GM19193 (cell line): ENCODE measurements at regions not wholly inside any gene's neighbourhood (a gene's known extent, or its start where the extent isn't known, plus 50 kb on each side); places are given as distances from the start of the nearest gene placed in this dataset.

Experiments
- POLR2A ChIP-seq: IDR thresholded peaks from 4 replicates; pipeline ENCODE4 v1.6.1; 2011; ENCODE audit not compliant: insufficient read depth, insufficient read length; ENCODE audit errors: extremely low read depth

DNA sequence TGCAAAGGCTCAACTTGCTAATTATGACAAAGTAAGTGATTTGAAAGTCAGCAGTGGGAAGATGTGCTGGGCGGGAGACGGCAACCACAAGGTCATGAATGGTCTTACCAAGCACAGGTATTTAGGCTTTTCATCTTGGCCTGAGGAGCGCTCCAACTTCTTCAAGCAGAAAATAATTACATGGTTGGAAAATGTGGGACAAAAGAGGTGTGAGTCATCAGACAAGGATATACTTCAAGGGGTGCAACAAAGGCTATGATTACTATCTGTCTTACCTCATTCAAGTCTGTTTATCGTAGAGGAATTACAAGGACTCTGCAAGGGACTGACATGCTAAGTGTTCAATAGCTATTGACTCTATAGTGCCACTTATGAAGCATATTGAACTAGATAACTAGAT is 2005.7 kb downstream of the MRPL39 start:
- TF ChIP-seq POLR2A: no peak

DNA sequence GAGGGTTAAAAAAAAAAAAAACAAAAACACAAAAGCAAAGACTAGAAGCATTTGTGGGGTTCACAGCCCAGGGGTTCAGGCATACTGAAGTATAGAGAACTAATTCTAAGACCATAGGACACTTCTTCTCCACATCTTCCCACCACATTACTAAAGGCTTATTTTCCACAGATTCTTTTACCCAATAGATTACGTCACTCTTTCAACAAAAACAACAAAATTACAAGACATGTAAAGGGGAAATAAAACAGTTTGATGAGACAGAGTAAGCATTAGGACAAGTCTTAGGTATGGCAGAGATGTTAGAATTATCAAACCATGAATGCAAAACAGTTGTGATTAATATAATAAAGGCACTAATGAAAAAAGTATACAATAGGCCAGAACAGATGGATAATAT is 2013.7 kb downstream of the MRPL39 start:
- no peak for TF ChIP-seq POLR2A

DNA sequence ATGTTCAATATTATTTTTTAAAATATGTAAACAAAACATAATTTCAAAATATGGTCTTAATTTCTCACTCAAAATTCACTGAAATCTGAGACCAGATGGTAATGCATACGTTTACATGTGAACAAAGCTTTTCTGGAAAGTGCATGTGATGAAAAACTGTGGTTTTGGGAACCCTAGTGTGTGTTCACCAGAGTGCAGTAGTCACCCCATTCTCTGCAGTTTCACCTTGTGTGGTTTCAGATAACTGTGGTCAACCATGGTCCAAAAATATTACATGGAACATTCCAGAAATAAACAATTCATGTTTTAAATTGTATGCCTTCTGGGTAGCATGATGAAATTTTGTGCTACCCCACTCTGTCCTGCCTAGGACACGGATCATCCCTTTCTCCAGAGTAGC is 2021.9 kb downstream of the MRPL39 start:
- TF ChIP-seq POLR2A: no peak

DNA sequence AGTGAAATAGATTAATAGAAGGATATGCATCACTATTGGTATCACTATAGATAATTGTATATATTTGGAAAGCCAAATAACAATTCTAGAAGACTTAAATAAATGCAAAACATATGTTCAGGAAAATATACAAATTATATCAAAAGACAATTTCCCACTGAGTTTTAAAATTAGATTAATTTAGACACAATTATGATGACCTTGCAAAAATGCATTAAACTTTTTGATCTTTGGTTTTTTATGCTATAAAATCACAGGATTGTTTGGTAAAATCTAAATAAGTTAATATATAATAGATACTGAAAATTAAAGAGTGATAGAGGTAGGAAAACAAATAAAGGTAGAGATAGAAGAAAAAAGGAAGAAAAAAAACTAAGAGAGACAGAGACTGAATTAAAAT is 2027.7 kb downstream of the MRPL39 start:
- no peak for TF ChIP-seq POLR2A

DNA sequence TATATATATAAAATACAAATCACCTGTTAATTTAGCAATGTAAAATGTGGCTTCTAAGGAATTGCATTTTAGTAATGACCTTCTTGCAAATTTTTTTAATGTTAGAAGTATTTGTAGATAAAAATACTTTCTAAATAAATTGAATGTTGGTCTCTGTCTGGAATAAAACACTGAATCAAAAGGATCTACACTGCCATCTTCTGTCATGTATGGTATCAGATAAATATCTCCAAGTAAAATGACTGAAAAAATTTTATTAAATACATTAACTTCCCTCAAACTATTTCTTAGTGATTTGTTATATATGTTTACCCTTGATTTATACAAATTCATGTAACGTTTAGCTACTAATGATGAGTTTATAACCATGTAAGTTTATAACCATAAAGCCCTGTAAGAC is 2029.3 kb downstream of the MRPL39 start:
- no peak for TF ChIP-seq POLR2A

DNA sequence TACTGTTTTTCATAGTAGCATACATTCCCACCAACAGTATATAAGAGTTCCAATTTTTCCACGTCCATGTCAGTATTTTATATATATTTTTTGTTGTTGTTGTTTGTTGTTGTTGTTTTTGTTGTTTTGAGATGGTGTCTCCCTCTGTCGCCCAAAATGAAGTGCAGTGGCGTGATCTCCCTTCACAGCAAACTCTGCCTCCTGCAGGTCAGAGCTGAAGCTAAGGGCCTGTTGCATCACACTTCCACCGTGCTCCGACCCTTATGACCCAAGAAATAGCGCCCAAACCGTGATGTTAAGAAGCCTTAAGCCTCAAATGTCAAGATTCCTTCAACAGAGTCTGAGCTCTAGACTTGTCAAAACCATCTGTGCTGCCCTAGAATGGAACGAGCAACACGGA is 2032.3 kb downstream of the MRPL39 start:
- TF ChIP-seq POLR2A: no peak

DNA sequence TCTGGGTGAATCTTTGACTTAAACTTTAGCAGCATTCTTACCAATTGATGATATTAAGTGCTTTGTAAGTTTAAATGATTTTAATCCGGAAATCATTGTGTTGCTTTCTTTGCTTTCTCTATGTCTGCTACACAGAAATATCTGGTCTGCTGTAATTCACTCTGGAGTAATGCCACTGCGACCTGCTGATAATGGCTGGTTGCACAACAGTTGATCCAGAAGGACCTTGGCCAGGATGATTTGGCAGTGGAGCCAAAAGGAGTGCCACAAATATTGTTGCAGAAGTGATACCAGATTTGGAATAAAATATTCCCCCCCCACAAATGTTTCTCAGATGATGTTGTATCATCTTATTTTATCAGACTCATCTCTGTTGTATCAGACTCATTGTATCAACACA is 2063.9 kb downstream of the MRPL39 start:
- TF ChIP-seq POLR2A: no peak

DNA sequence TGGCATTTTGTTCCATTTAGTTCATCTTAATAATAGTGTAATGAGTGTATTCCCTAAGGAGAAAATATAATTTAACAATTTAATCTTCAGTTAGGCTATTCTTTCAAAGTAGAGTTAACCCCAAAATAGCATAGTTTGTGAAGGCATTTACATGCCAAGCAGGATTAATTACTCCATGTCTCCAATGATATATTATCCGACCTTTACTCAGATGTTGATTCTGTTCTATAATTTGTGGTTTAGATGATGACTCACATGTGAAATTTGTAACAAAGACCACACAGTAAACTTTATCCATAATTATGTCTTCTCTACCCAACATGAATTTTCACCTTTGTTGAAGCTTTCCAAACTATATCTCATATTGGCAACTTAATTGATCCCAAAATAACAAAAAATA is 2065.2 kb downstream of the MRPL39 start:
- no peak for TF ChIP-seq POLR2A

DNA sequence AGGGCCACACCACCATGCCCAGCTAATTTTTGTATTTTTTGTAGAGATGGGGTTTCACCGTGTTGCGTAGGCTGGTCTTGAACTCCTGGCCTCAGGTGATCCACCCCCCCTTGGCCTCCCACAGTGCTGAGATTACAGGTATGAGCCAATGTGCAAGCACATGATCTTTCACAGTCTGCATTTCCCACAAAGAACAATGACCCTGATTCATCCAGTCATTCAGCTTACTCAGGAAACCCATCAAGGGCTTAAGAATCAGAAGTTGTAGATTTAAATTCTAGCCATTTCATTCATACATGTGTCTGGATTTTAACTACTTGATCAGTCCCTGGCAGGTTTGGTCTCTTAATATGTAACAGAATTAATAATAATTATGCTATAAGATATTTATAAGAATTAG is 2065.7 kb downstream of the MRPL39 start:
- no peak for TF ChIP-seq POLR2A

DNA sequence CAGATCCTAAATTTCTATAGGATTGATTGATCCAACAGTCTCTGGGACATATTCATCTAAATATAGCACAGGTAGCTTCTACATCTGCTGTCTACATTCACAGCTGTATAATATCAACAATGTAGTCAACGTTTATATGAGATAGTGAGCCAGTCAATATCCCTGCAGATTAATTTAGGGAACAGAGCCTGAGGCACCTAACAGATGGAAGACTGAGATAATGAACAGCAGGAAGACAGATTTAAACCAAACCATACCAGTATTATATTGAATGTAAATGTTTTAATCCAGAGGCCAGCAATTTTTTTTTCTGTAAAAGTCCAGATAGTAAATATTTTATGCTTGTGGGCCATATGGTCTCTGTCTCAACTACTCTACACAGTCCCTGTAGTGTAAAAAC is 2072.4 kb downstream of the MRPL39 start:
- TF ChIP-seq POLR2A: no peak

DNA sequence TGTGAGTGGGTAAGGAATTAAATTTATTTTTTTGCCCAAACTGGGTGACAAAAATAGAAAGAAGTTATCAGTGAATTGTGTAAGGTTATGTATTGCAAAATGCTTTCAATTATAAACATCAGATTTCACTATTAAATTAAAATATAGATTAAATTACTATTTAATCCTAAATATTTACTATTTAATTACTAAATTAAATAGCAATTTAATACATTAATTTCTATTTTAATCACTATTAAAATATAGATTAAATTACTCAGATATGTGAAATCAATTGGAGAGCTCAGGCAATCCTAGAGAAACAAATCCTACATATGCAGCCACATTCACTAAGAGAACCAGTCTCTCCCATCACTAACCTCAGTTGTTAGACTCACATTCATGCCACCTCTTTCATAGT is 2075.8 kb downstream of the MRPL39 start:
- TF ChIP-seq POLR2A: no peak

DNA sequence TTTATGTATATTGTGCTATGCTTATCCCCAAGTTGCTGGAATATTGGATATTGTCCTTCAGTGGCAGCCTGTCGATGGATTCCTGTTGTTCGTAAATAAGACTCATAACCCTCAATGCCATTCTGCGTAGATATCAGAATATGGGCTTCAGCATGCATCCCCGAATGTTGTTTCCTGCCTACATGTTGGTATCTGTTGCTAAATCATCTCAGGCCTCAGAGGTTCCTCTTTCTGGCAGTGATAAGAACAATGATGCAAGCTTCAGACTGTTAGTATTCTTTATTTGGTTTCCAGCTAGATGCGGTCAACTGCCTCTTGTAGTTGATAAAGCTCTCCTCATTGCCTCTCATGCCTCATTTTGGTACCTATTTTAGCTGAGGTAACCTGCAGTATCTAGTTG is 2082.6 kb downstream of the MRPL39 start:
- TF ChIP-seq POLR2A: no peak

DNA sequence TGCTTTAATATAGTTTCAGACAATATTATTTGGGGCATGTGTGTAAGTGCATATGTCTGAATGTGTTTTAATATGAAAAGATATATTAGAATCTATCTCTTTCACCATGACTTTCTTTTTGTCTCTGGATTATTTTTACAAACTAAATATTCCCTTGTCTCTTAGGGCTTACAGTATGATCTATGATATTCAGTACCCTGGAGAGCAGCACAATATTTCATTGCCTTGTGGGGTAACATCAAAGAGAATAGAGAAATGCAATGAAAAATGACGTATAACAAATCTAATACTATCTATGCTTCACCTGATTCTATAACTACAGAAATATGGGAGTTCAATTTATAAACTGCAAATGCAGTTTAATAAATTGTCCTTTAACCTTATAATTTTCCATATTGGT is 2084.5 kb downstream of the MRPL39 start:
- TF ChIP-seq POLR2A: no peak

DNA sequence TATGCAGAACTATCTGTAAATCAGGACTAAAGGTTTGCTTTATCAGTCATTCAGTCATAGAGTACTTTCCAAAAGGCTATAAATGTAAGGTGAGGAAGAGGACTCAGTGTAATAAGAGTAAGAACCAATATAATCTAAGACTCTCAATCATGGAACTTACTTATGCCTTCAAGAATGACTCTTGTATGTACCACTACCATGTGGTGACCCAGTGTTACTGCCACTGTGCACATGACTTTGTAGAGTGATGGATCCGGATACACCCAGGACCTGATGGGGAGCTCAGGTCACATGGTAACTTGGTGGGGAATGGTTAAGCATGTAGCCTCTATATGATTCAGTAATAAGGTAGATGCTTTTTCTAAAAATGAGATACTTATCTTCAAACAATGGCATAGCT is 2099.8 kb downstream of the MRPL39 start:
- no peak for TF ChIP-seq POLR2A

DNA sequence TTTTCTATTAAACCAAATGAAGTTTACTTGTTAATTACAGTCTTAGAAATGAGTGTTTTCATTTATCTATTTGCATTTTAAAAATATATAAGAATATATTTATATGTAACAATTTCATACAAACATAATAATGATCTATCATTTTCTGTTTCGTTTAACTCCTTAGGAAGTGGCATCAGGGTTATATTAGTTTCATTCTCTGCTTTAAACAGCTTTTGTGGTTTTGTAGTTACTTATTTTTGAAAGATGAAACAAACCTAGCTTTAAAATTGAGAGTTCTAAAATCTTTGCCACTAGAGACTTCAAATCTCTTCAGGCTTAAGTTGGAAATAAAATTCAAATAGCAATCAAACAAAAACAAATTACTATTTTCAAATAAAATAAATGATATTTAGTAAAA is 2110.6 kb downstream of the MRPL39 start:
- TF ChIP-seq POLR2A: no peak

DNA sequence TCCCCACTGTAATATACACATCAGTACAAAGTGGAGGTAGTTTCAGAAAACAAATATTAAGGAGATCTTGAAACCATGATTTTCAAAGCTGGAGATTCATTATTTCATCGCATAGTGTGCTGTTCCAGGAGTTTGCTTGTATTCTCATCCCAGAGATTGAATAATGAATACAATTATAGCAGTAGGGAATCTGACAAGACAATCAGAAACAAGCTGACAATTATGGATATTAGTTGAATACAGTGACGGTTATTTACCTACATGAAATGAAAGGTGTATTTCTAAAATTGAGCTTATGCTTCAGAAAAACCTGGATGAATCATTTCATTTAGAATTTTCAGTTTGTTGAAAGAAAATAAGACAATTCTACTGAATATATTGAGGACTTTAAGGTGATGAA is 2119.0 kb downstream of the MRPL39 start:
- no peak for TF ChIP-seq POLR2A

DNA sequence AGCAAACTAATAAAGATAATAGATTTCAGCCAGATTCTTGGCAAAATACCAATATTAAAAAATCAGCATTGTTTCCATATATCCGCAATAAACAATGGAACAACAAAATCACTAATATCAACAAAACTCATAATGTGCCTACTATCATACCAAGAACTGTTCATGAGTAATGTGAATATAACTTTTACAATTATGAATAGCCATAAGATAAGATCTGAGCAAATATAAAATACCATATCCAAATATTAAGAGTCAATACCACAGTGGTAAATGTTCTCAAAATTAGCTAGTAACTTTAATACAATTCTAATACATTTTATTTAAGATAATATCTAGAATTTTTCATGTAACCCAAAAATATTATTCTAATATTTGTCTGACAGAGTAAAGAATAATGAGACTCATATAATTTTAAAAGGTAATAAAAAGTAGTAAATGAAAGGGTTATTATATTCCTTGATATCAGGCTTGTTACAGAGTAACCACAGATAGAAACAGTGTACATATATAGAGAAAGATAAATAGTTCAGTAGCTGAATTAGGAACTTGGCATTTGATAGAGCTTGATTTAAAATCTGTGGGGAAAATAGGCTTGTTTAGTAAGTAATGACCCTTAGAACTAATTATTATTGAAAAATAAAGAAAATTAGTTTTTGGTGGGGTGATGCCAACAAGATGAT is 2126.6 kb downstream of the MRPL39 start:
- TF ChIP-seq POLR2A: no peak
